ENCODE measurements at regions not wholly inside any gene's neighbourhood (a gene's known extent, or its start where the extent isn't known, plus 50 kb on each side); places are given as distances from the start of the nearest gene placed in this dataset.
A peak's percentile ranks its signal among the peaks of the same experiment; 100 is the strongest.

DNA sequence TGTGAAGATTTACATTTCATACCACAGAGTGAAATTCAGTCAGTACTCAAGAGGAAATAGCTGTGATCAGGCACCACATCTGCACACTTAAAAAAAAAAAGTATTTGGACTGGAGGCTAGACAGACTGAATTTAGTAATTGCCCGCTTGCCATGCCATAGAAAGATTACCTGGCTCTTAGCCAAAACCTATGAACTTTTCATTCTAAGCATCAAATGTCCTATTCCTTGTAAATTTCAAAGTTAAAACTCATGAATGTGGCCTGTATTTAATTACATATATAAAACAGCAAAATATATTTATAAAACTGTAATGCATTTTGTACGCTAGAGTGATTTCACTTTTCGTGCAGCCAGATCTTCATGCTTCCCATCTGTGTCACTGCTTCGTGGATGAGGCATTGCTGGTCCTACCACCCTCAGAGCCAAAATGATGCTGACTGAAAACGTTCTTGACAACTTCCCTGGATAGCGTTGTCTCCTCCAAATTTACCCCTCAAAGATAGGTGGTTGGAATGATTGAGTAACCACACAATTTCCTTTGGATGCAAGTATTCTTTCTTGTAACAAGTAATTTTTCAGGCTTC, 447.9 kb upstream of the SGCD start:
- no peak for FAIRE-seq

DNA sequence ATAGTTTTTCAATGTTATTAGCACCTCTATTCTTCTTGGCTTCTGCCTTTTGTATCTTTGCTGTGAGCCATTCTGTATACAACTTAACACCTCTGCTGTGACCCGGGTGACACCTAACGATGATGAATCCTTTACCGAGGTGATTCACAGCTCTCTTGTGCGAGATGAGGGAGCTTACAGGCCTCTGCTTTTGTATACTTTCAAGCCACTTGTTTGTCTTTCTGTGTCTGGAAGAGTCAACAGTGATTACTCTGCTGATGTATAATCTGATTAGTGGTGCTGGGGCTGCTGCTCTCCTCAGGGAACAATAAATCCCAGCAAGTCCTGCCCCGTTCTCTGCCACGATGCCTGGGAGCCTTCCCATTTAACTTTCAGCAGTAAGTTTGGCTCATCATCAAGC, 442.9 kb upstream of the SGCD start:
- no peak for FAIRE-seq

DNA sequence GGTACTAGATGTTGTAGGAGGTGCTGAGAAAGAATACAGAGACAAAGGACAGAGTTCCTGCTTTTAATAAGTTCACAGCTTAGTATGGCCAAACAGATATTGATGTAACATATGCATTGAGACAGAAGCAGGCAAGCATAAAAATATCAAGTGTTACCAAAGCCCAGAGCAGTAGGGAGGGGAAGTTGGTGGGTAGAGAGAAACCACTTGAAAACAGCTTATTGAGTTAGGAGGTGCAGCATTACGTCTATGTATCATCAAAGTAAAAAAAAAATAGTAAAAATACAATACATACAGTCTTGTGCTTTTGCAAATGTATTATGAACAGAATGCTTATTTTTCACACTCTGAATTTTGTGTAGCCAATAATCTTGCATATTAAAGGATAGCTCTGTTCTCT, 441.8 kb upstream of the SGCD start:
- FAIRE-seq, result no peak

DNA sequence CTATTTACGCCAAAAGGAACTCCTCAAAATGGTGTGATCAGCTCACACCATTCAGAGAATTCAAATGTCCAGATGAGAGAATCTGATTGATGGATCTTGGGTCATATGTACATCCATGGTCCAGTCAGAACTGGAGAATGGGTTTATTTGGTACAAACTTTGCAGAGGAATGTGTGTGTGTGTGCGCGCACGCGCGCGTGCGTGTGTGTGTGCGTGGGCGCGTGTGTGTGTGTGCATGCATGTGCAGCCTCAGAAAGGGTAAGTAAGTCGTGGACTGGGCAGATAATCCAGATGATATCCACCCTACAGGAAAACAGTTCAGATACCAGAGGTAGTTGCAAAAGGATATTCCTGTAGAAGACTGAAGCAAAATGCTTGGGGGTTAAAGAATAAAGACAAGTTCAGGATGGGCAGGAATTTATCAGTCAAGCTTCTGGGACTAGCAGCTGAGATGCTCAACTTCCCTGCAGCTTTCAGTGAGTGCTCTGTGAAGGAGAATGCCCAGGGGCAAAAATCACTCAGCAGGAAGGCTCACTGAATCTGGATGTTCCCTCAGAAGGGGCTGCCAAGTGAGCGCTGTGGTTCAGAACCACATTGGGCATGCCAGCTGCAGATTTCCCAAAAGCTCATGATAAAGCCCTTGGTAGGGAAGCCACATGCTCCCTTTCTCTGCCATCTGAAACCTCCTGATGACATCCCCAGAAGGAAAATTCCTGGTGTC, 440.5 kb upstream of the SGCD start:
- no peak for FAIRE-seq

DNA sequence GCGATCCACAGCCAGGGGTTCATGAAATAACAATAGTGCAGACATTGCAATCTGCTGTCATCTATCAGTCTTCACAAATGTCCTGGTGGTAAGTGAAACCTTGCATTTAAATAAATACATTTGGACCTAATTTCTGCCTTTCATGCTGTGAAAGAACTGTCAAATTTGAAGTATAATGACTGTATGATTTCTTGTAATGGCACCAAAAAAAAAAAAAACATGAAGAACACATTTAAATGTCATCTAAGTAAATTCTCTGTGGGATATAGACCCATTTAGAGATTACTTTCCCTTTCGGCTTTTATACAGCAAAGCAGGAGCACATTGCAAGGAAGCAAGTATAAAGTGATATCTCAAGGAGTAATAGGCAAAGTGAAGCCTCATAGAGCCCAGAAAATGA, 431.5 kb upstream of the SGCD start:
- no peak for FAIRE-seq

GRCh38 chr5:155897761-155898160, 429.2 kb upstream of the SGCD start:
- FAIRE-seq, result no peak

DNA sequence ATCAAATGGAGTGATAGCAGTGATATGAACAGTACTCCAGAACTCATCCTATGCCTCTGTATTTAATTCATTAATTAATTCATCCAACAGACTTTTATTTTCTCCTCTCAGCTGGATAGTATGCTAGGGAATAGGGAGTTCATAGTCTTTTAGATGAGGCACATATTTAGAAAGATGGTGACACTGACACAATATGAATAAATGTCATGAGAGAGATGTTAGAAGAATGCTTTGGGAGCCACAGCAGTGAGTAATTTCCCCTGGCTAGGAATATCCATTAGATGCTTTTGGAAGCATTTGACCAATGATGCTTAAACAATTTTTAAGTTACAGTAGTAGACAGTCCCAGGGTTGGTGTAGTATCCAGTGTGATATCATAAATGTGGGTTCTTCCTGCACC, 428.7 kb upstream of the SGCD start:
- FAIRE-seq, result no peak

- FAIRE-seq, result no peak
Measured at GRCh38 chr5:155903791-155904190, 423.2 kb upstream of the SGCD start.

DNA sequence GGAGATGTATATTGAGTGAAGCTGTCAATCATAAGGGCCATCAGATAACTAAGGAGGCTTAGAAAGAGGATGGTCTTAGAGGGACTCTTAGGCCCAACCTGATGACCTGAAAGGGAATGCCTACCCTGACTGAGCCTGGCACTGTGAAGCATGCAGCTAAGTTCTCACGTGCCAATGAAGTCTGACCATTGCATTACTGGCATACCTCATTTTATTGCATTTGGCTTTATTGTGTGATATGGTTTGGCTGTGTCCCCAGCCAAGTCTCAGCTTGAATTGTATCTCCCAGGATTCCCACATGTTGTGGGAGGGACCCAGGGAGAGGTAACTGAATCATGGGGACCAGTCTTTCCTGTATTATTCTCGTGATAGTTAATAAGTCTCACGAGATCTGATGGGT, 421.6 kb upstream of the SGCD start:
- FAIRE-seq, result no peak

- FAIRE-seq, result no peak
Measured at GRCh38 chr5:155906046-155906445, 420.9 kb upstream of the SGCD start.

DNA sequence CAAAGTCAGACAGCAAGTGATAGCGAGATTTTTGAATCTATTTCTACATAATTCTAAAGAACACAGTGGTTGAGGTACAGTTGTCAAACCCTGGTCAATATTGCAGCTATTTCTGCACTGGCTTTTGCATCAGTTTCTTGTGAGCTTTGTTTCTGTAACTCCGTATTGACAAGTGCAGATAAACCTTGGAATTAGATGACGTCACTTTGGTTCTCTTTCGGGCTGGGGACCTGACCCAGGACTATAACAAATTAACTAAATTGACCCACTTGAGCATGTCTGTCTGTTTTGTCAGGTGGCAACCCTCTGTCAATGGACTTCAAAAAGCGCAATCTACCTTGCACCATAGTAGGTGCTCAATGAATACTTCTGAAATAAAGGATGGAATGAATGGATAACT, 418.4 kb upstream of the SGCD start:
- FAIRE-seq, result no peak

DNA sequence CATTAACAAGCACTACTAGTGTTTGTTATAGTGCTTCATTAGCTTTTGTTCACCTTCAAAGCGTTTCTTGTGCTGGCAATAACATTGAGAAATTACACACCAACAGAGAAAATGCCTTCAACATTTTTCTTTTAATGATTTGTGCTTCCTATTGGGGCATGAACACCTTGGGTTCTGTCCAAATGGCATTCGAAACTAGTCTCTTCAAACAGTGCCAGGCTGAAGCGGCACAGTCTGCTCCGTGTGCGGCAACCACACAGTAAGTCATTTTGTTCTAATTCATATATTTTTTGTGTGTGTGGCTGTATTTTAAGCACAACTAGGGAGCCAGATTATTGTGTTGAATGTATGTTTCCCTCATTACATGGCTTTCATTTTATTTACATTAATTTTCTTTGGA, 414.7 kb upstream of the SGCD start:
- no peak for FAIRE-seq

DNA sequence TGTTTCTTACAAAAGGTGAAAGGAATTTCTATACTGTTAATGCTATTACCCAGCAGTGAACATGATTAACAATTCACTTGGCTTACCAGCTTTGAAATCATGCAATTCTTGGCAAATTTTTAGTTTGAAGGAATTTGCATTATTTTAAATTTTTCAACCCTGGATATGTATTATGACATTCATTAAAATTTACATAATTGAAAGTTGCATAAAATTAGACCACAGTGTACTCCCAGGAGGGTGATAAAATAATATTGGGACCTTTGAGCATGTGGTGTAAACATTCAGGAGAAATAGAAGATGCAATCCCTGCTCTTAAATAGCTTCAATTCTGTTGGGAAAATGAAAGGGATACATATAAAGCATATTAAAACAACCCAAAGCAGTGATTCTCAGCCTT, 412.2 kb upstream of the SGCD start:
- FAIRE-seq, result no peak

GRCh38 chr5:155915601-155916000, 411.4 kb upstream of the SGCD start:
- peak; percentile 55 for FAIRE-seq

- no peak for FAIRE-seq
Measured at GRCh38 chr5:155919126-155919525, 407.8 kb upstream of the SGCD start.

GRCh38 chr5:155919725-155920124, 407.2 kb upstream of the SGCD start:
- FAIRE-seq, result no peak

DNA sequence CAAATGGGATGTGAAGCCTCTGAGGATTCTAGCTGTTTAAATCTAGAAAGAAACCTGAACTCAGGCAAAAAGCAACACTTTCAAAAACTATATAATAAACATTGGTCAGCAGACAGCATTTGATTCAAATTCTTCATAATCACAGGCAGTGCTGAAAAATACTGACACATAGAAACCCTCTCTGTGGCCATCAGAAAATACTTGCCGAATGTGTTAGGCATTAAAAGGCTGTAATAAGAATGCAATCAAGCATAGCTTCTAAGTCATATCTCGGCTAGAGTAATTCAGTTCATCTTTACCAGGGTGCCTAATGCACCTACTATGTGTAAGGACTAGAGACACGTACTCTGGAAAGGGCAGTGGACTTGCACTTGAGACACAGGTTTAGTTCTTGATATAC, 405.3 kb upstream of the SGCD start:
- no peak for FAIRE-seq

GRCh38 chr5:155923784-155924183, 403.2 kb upstream of the SGCD start:
- FAIRE-seq, result no peak

- no peak for FAIRE-seq
Measured at GRCh38 chr5:155926031-155926430, 400.9 kb upstream of the SGCD start.

GRCh38 chr5:155926766-155927165, 400.2 kb upstream of the SGCD start:
- no peak for FAIRE-seq

- no peak for FAIRE-seq
Measured at GRCh38 chr5:155929112-155929511, 397.9 kb upstream of the SGCD start.

DNA sequence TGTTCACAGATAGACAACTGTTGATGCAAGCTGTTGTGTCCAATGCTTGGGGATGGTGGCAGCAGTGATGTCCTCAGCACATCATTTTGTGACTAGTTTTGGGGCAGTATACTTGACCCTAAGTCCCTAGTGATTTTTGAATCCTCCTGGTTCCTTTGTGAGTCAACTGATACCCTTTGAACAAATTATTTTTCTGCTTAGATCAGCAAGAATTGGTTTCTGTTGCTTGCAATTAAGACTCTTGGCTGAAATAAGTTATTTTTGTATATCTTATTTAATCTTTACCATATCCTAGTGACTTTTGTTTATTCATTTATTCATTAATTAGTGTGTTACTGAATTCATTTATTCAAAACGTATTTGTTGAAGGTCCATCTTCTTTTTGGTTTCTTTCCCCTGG, 392.0 kb upstream of the SGCD start:
- no peak for FAIRE-seq

DNA sequence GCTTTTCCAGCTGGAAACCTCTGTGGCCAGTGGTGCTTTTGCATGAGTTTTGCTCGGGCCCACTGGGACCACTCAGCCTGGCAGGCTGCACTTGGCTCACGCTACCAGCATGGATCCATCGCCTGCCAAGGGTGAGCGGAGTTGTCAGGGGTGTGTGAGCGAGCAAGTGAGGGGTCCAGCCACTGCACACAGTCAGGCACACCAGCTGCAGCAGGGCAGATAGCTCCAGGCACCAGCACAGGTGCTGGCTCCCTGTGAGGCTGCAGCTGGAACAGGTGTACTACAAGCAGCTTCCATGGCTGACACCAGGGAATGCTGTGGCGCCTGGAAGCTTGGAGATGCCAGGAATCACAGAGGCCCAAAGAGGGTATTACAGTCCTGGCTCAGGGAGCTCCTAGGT, 391.2 kb upstream of the SGCD start:
- FAIRE-seq, result no peak

DNA sequence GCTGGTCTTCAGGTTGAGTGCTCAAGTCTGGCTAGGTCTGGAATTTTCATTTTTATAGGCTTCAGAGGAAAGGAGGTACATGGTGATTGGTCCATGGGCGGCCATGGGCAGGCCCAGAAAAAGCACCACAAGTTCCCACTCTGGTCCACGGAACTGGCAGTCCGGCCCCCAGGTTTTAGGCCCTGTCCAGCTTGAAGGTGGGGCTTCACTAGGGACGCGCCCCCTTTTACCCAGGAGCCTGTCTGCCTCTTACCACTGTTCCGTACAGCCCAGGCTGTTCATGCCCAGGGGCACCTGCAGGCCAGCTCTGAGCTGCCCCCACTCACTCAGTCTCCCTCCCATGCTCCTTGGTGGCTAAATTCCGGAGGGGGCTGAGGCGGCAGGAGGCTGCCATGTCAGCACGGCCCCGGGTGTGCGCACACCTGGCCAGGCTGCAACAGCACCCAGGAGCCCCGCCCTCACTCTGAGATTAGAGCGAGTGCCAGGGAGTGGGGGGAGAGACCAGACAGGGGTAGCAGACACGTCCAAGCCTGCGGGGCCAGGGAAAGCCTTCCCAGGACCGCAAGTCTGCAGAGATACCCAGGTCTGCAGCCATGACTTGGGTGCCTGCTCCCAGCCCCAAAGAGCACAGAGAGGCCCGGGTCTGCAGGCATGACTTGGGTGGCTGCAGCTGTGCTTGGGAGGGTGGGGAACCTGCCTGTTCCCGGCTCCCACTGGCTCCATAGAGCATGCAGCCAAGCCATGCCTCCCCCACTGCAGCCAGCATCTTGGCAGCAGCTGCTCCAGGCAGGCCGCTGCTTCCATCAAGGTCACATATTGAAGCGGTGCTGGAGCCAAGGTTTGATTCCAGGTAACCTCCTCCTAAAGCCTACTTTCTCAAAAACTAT, 390.2 kb upstream of the SGCD start:
- no peak for FAIRE-seq

Measured in islet of Langerhans (tissue), 1 donor.